ENCODE measurements at regions not wholly inside any gene's neighbourhood (a gene's known extent, or its start where the extent isn't known, plus 50 kb on each side); places are given as distances from the start of the nearest gene placed in this dataset.
"Not testable (repeated sequence)": the region's sequence is repeated elsewhere in the genome, so short reads cannot be mapped to it uniquely, and the experiment has no call there.

GRCh38 chr21:22192766-22193165, 1194.6 kb downstream of the NCAM2 start:
- ATAC-seq (ENCODE audit: poor library complexity) (no peak), DNase-seq (no peak)
- POLR2A ChIA-PET, result no interaction called here
- no peaks in the 10 kb centered on the region for H3K4me1 Mint-ChIP-seq (ENCODE audit: low read depth)
- H3K4me3 Mint-ChIP-seq, result no peak overlapping the region
- H3K27me3 ChIP-seq (ENCODE audit: control insufficient read depth in 1 of 2, insufficient read depth in 2 of 2, low read length in 2 of 2), result no peaks in the 10 kb centered on the region
- H3K4me1 ChIP-seq (ENCODE audit: insufficient read depth, low read length), result no peaks in the 10 kb centered on the region
- no peak for TF ChIP-seq CTCF (IDR thresholded peaks at IDR 0.05)
- CTCF ChIA-PET, result no interaction called here
- no peak overlapping the region for H3K27ac ChIP-seq (ENCODE audit: low read depth in 1 of 2, low read length in 2 of 2)
- H3K9me3 Mint-ChIP-seq, result no peaks in the 10 kb centered on the region
- no peak overlapping the region for H3K4me3 ChIP-seq (ENCODE audit: low read length)
- H3K27ac Mint-ChIP-seq, result no peak overlapping the region
- intact Hi-C loops (cut with DNase I, micrococcal nuclease), result no loop called here
- H3K36me3 ChIP-seq (ENCODE audit: insufficient read depth, low read length), result no peaks in the 10 kb centered on the region
- H3K9me3 ChIP-seq (ENCODE audit: control insufficient read depth in 1 of 2, insufficient read depth in 1 of 2, low read length in 2 of 2), result peaks cover 0 to 6% of the 10 kb centered on the region in 2 experiments
- no peaks in the 10 kb centered on the region for H3K27me3 Mint-ChIP-seq
- no peaks in the 10 kb centered on the region for H3K36me3 Mint-ChIP-seq (ENCODE audit: low read depth)

- H3K27me3 Mint-ChIP-seq; H3K9me3 ChIP-seq (ENCODE audit: control insufficient read depth in 1 of 2, insufficient read depth in 1 of 2, low read length in 2 of 2); ATAC-seq (ENCODE audit: poor library complexity); H3K4me1 ChIP-seq (ENCODE audit: insufficient read depth, low read length); H3K4me3 Mint-ChIP-seq; CTCF ChIA-PET; H3K27ac ChIP-seq (ENCODE audit: low read depth in 1 of 2, low read length in 2 of 2); H3K36me3 Mint-ChIP-seq (ENCODE audit: low read depth); H3K4me3 ChIP-seq (ENCODE audit: low read length); H3K36me3 ChIP-seq (ENCODE audit: insufficient read depth, low read length); H3K4me1 Mint-ChIP-seq (ENCODE audit: low read depth); intact Hi-C loops (cut with DNase I, micrococcal nuclease); H3K27ac Mint-ChIP-seq; POLR2A ChIA-PET; H3K9me3 Mint-ChIP-seq; H3K27me3 ChIP-seq (ENCODE audit: control insufficient read depth in 1 of 2, insufficient read depth in 2 of 2, low read length in 2 of 2); DNase-seq: not testable (repeated sequence)
Measured at GRCh38 chr21:22194986-22195385, 1196.8 kb downstream of the NCAM2 start.

- ATAC-seq (ENCODE audit: poor library complexity) (no peak), DNase-seq (no peak)
- intact Hi-C loops (cut with DNase I, micrococcal nuclease), result no loop called here
- Histone ChIP-seq H3K27me3 (ENCODE audit: control insufficient read depth in 1 of 2, insufficient read depth in 2 of 2, low read length in 2 of 2) (no peaks in the 10 kb centered on the region), H3K4me1 (ENCODE audit: insufficient read depth, low read length) (no peaks in the 10 kb centered on the region), H3K9me3 (ENCODE audit: control insufficient read depth in 1 of 2, insufficient read depth in 1 of 2, low read length in 2 of 2) (no peaks in the 10 kb centered on the region), H3K36me3 (ENCODE audit: insufficient read depth, low read length) (no peaks in the 10 kb centered on the region), H3K4me3 (ENCODE audit: low read length) (no peak overlapping the region), H3K27ac (ENCODE audit: low read depth in 1 of 2, low read length in 2 of 2) (no peak overlapping the region)
- CTCF ChIA-PET, result no interaction called here
- POLR2A ChIA-PET, result no interaction called here
- no peaks in the 10 kb centered on the region for H3K27me3 Mint-ChIP-seq
- no peak overlapping the region for H3K27ac Mint-ChIP-seq
- H3K4me1 Mint-ChIP-seq (ENCODE audit: low read depth), result no peaks in the 10 kb centered on the region
- no peak for TF ChIP-seq CTCF (IDR thresholded peaks at IDR 0.05)
- no peak overlapping the region for H3K4me3 Mint-ChIP-seq
- no peaks in the 10 kb centered on the region for H3K36me3 Mint-ChIP-seq (ENCODE audit: low read depth)
- no peaks in the 10 kb centered on the region for H3K9me3 Mint-ChIP-seq
Measured at GRCh38 chr21:22200378-22201092, 1202.3 kb downstream of the NCAM2 start.

GRCh38 chr21:22201126-22201525, 1202.9 kb downstream of the NCAM2 start:
- Histone ChIP-seq H3K36me3 (ENCODE audit: insufficient read depth, low read length) (no peaks in the 10 kb centered on the region), H3K27ac (ENCODE audit: low read depth in 1 of 2, low read length in 2 of 2) (no peak overlapping the region), H3K9me3 (ENCODE audit: control insufficient read depth in 1 of 2, insufficient read depth in 1 of 2, low read length in 2 of 2) (no peaks in the 10 kb centered on the region), H3K4me3 (ENCODE audit: low read length) (no peak overlapping the region), H3K4me1 (ENCODE audit: insufficient read depth, low read length) (no peaks in the 10 kb centered on the region), H3K27me3 (ENCODE audit: control insufficient read depth in 1 of 2, insufficient read depth in 2 of 2, low read length in 2 of 2) (no peaks in the 10 kb centered on the region)
- no peak for TF ChIP-seq CTCF (IDR thresholded peaks at IDR 0.05)
- H3K9me3 Mint-ChIP-seq, result no peaks in the 10 kb centered on the region
- no peak overlapping the region for H3K27ac Mint-ChIP-seq
- no peaks in the 10 kb centered on the region for H3K4me1 Mint-ChIP-seq (ENCODE audit: low read depth)
- ChIA-PET CTCF (no interaction called here), POLR2A (no interaction called here)
- no peak for DNase-seq
- intact Hi-C loops (cut with DNase I, micrococcal nuclease), result no loop called here
- ATAC-seq (ENCODE audit: poor library complexity), result no peak
- no peak overlapping the region for H3K4me3 Mint-ChIP-seq
- no peaks in the 10 kb centered on the region for H3K36me3 Mint-ChIP-seq (ENCODE audit: low read depth)
- no peaks in the 10 kb centered on the region for H3K27me3 Mint-ChIP-seq

Measured in CD4-positive, alpha-beta T cell (primary cell).